GM06990 (cell line): ENCODE measurements at regions not wholly inside any gene's neighbourhood (a gene's known extent, or its start where the extent isn't known, plus 50 kb on each side); places are given as distances from the start of the nearest gene placed in this dataset.

Source experiments
- DNase-seq: peaks from one replicate; pipeline ENCODE4 v3.0.0-alpha.2; 2011; ENCODE audit not compliant: insufficient read length; ENCODE audit errors: extremely low read depth
- H3K27me3 ChIP-seq: replicated peaks from 2 replicates; pipeline ENCODE4 v1.6.0; 2011; ENCODE audit warnings: low read length; ENCODE audit not compliant: control insufficient read depth, insufficient read depth
- H3K36me3 ChIP-seq: 2 replicates; pipeline ENCODE4 v1.5.1; 2011; ENCODE audit warnings: low read length; ENCODE audit not compliant: control insufficient read depth, insufficient read depth
- H3K4me3 ChIP-seq: replicated peaks from 2 replicates; pipeline ENCODE4 v1.5.1; 2011; ENCODE audit warnings: low read depth, mild to moderate bottlenecking, control low read depth, low read length
- TF ChIP-seq, protein P1 (sequence below): IDR thresholded peaks from 2 replicates; pipeline ENCODE4 v1.5.1; 2011; ENCODE audit warnings: low read length, control low read depth, mild to moderate bottlenecking, inconsistent platforms; ENCODE audit not compliant: insufficient read depth, poor library complexity, severe bottlenecking

DNA sequence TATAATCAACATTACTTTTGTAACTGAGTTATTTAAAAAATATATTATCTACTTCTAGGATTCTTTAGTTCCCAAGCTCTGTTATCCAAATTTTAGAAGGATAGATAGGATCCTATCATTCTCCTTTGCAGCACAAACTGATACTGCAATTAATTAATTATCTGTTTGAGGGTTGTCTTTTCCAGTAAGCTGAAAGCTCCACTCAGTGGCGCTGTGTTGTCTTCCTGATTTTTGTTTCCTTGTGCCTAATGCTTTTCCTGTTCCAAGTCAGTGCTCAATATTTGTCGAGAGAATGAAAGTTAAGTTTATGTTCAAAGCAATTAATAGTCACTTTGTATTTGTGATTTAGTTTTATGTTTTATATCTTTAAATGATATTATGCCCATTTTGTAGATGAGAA is 107.4 kb upstream of the ANK2 start:
- Histone ChIP-seq H3K4me3 (no peak overlapping the region), H3K27me3 (no peaks in the 10 kb centered on the region), H3K36me3 (no peaks in the 10 kb centered on the region)
- DNase-seq = no peak
- TF ChIP-seq, protein P1, sequence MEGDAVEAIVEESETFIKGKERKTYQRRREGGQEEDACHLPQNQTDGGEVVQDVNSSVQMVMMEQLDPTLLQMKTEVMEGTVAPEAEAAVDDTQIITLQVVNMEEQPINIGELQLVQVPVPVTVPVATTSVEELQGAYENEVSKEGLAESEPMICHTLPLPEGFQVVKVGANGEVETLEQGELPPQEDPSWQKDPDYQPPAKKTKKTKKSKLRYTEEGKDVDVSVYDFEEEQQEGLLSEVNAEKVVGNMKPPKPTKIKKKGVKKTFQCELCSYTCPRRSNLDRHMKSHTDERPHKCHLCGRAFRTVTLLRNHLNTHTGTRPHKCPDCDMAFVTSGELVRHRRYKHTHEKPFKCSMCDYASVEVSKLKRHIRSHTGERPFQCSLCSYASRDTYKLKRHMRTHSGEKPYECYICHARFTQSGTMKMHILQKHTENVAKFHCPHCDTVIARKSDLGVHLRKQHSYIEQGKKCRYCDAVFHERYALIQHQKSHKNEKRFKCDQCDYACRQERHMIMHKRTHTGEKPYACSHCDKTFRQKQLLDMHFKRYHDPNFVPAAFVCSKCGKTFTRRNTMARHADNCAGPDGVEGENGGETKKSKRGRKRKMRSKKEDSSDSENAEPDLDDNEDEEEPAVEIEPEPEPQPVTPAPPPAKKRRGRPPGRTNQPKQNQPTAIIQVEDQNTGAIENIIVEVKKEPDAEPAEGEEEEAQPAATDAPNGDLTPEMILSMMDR = no peak

- Histone ChIP-seq H3K4me3 (no peak overlapping the region), H3K27me3 (no peaks in the 10 kb centered on the region), H3K36me3 (no peaks in the 10 kb centered on the region)
- DNase-seq = no peak
- TF ChIP-seq, protein P1 = no peak
Observed at GRCh38 chr4:112942997-112943396, 106.5 kb upstream of the ANK2 start.

DNA sequence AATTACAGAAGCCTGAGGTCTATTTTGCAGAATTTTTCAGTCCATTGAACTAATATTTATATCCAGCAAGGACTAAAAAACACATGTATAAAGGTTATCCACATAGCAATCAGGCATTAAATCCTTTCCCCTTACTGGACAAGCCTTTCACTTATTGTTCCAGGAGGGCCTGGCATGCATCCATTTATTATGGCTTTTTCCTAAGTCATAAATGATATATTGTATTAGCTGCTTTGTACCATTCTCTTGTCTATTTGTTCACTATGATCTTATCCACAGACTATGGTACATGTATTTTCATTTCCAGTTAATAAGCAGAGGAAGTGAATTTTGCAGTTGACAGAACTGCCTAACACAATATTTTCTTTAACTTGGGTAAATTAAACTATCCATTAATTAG is 105.4 kb upstream of the ANK2 start:
- TF ChIP-seq, protein P1 = no peak
- H3K27me3 ChIP-seq = no peaks in the 10 kb centered on the region
- no peak overlapping the region for H3K4me3 ChIP-seq
- H3K36me3 ChIP-seq = no peaks in the 10 kb centered on the region
- DNase-seq = no peak

DNA sequence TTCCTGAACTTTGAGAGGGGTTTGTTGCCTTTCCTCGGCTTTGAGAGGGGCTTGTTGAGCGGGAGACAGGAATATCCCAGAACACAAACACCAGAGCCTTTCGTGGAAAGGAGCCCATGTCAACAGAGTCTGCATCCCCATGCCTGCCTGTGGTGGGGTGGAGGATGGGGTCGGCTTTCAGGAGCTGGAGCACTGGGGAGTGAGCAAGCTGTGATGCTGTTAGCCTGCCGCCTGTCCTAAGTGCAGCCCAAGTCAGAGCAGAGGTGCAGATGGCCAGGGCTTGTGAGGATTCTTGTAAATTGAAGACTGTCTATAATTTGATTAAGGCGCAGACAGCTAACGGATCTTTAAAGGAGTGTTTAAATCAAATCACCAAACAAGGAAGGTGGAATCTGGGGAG is 103.3 kb upstream of the ANK2 start:
- DNase-seq = no peak
- TF ChIP-seq, protein P1 = no peak
- Histone ChIP-seq H3K4me3 (no peak overlapping the region), H3K36me3 (no peaks in the 10 kb centered on the region), H3K27me3 (no peaks in the 10 kb centered on the region)

- no peaks in the 10 kb centered on the region for H3K27me3 ChIP-seq
Observed at GRCh38 chr4:112947616-112948015, 101.8 kb upstream of the ANK2 start.

More at GRCh38 chr4:112947616-112948015, 101.8 kb upstream of the ANK2 start:
- Histone ChIP-seq H3K4me3 (no peak overlapping the region), H3K36me3 (no peaks in the 10 kb centered on the region)
- DNase-seq = no peak
- TF ChIP-seq, protein P1 = no peak
